ENCODE measurements at regions not wholly inside any gene's neighbourhood (a gene's known extent, or its start where the extent isn't known, plus 50 kb on each side); places are given as distances from the start of the nearest gene placed in this dataset.

- Histone ChIP-seq H4K5ac (ENCODE audit: insufficient read length, low read depth, low read length) (no peak overlapping the region), H3K36me3 (ENCODE audit: control insufficient read depth in 2 of 4, insufficient read depth in 4 of 4, low read length in 3 of 4) (no peaks in the 10 kb centered on the region), H3K4me3 (ENCODE audit: extremely low read depth in 1 of 4, insufficient read depth in 2 of 4, low read depth in 3 of 4, low read length in 4 of 4) (no peak overlapping the region), H3K79me2 (ENCODE audit: control insufficient read depth in 1 of 2, insufficient read depth in 2 of 2, low read length in 2 of 2) (no peaks in the 10 kb centered on the region), H3K23ac (ENCODE audit: insufficient read length) (no peak overlapping the region), H3K4me1 (replicated peaks in 1 of 4; ENCODE audit: control insufficient read depth in 3 of 4, insufficient read depth in 4 of 4, low read length in 3 of 4) (peaks cover 3 to 9% (median 5%) of the 10 kb centered on the region in 4 experiments; a peak in 5 of 7 replicates), H3K56ac (replicated peaks; ENCODE audit: insufficient read length, low read depth, low read length) (no peak overlapping the region), H2BK20ac (ENCODE audit: low read length) (no peak overlapping the region), H4K91ac (replicated peaks; ENCODE audit: insufficient read length, low read length) (no peak overlapping the region), H4K8ac (ENCODE audit: extremely low read depth, insufficient read depth, low read length) (no peak overlapping the region), H2BK5ac (ENCODE audit: low read depth, low read length) (no peak overlapping the region), H2AFZ (ENCODE audit: low read length) (no peak overlapping the region), H2BK15ac (ENCODE audit: low read length) (no peak overlapping the region), H3K4me2 (ENCODE audit: insufficient read depth in 1 of 2, low read depth in 2 of 2, low read length in 2 of 2) (no peak overlapping the region), H3K18ac (ENCODE audit: extremely low read depth, low read length) (no peak overlapping the region), H3K14ac (ENCODE audit: insufficient read length) (no peak overlapping the region), H3K23me2 (ENCODE audit: low read depth, low read length) (no peaks in the 10 kb centered on the region), H3K27ac (ENCODE audit: low read depth, low read length) (no peak overlapping the region), H3K9me3 (ENCODE audit: insufficient read depth in 2 of 2, low read depth in 1 of 2, low read length in 1 of 2) (no peaks in the 10 kb centered on the region), H3K9ac (replicated peaks in 1 of 4; ENCODE audit: extremely low read depth in 1 of 4, low read depth in 3 of 4, low read length in 3 of 4) (no peak overlapping the region), H3K79me1 (ENCODE audit: low read depth, low read length) (no peaks in the 10 kb centered on the region), H2BK12ac (ENCODE audit: low read depth, low read length) (no peak overlapping the region), H3K27me3 (replicated peaks in 1 of 4; ENCODE audit: control insufficient read depth in 3 of 4, extremely low read depth in 1 of 4, insufficient read depth in 3 of 4, low read length in 3 of 4) (no peaks in the 10 kb centered on the region), H2BK120ac (replicated peaks; ENCODE audit: low read depth, low read length) (no peak overlapping the region), H2AK5ac (ENCODE audit: low read depth, low read length) (no peak overlapping the region), H3K4ac (replicated peaks; ENCODE audit: insufficient read length, low read depth, low read length) (no peak overlapping the region), H4K20me1 (replicated peaks in 1 of 2; ENCODE audit: control insufficient read depth in 1 of 2, insufficient read depth in 2 of 2, low read length in 2 of 2) (no peaks in the 10 kb centered on the region)
- DNase-seq (ENCODE audit: low read depth in 1 of 2, low spot score in 2 of 2) (no peak), FAIRE-seq (no peak)
- ChIA-PET CTCF (ENCODE audit: partially characterized antibody) (interaction anchor here (1.5 kb wide), 1 partner anchor 21 kb away, joined by 3 read pairs; no protein-coding TSS in a partner anchor), POLR2A (ENCODE audit: partially characterized antibody) (no interaction called here)
- 85% methylated on average over 1 of the region's 1 CpG; no CpG with 5 or more reads in 1 of the 2 experiments for WGBS, 2 experiments (ENCODE audit: extremely low coverage in 1 of 2, insufficient coverage in 1 of 2, insufficient read length in 1 of 2, insufficient replicate concordance in 2 of 2, low coverage in 1 of 2, low lambda C conversion rate in 2 of 2, missing lambda C conversion rate in 1 of 2)
- TF ChIP-seq HDAC6 (IDR thresholded peaks at IDR 0.05; ENCODE audit: low read depth, low read length), result no peak
- no peak for TF ChIP-seq TAF7 (optimal IDR thresholded peaks at IDR 0.05; ENCODE audit: borderline replicate concordance, low read depth, low read length)
- no peak for TF ChIP-seq RBBP5 (IDR thresholded peaks at IDR 0.05; ENCODE audit: borderline replicate concordance, low read depth, low read length)
- TF ChIP-seq RXRA (IDR thresholded peaks at IDR 0.05; ENCODE audit: insufficient read depth, low read depth, low read length), result no peak
- no peak for TF ChIP-seq EZH2 (IDR thresholded peaks at IDR 0.05; ENCODE audit: low read depth, low read length, severe bottlenecking)
- no peak for TF ChIP-seq TEAD4 (IDR thresholded peaks at IDR 0.05; ENCODE audit: low read depth, low read length)
- no peak for TF ChIP-seq SIN3A (conservative IDR thresholded peaks at IDR 0.05 in 1 of 2, IDR thresholded peaks at IDR 0.05 in 1 of 2; ENCODE audit: low read depth in 1 of 2, low read length in 2 of 2)
- no peak for TF ChIP-seq GABPA (IDR thresholded peaks at IDR 0.05; ENCODE audit: borderline replicate concordance, insufficient read depth, low read length)
- no peak for TF ChIP-seq JUN (IDR thresholded peaks at IDR 0.05; ENCODE audit: low read depth, low read length)
- no peak for TF ChIP-seq NANOG (IDR thresholded peaks at IDR 0.05; ENCODE audit: insufficient read depth, low read depth, low read length, poor library complexity, severe bottlenecking)
- no peak for TF ChIP-seq MAX (IDR thresholded peaks at IDR 0.05)
- TF ChIP-seq SIX5 (IDR thresholded peaks at IDR 0.05; ENCODE audit: low read depth, low read length), result no peak
- no peak for TF ChIP-seq NRF1 (IDR thresholded peaks at IDR 0.05; ENCODE audit: low read depth, low read length)
- TF ChIP-seq TBP (IDR thresholded peaks at IDR 0.05; ENCODE audit: low read depth, low read length), result no peak
- TF ChIP-seq POLR2A (IDR thresholded peaks at IDR 0.05; ENCODE audit: control extremely low read depth in 1 of 2, low read depth in 2 of 2, low read length in 2 of 2), result no peak
These were observed 155.5 kb downstream of the SNX10 start for GRCh38 chr7:26447116-26447515.
